GM13977 (cell line): ENCODE measurements at regions not wholly inside any gene's neighbourhood (a gene's known extent, or its start where the extent isn't known, plus 50 kb on each side); places are given as distances from the start of the nearest gene placed in this dataset.
"Not testable (repeated sequence)": the region's sequence is repeated elsewhere in the genome, so short reads cannot be mapped to it uniquely, and the experiment has no call there.

Source experiments
- DNase-seq: peaks from one replicate; pipeline ENCODE4 v3.0.0; 2012; ENCODE audit warnings: low spot score
- CTCF ChIP-seq: IDR thresholded peaks from 2 replicates; pipeline ENCODE4 v1.5.1; 2012; ENCODE audit warnings: mild to moderate bottlenecking, control low read depth; ENCODE audit not compliant: insufficient read depth; ENCODE audit errors: extremely low read depth, missing control alignments
- in situ Hi-C: fragments of 300-500 bp; cut with MboI; formaldehyde crosslinking; loops from one replicate; pipeline ENCODE4 v1.12.0; 2022; ENCODE audit warnings: low sequenced_read_pairs, low pct_unique_long_range_greater_than_20kb, mixed read lengths, inconsistent platforms; ENCODE audit not compliant: unreplicated experiment

GRCh38 chr4:19496756-19497155 lies 754.9 kb upstream of the SLIT2 start:
- no peak for DNase-seq
- no peak for TF ChIP-seq CTCF
- in situ Hi-C loops: no loop called here

GRCh38 chr4:19494961-19495360 lies 756.7 kb upstream of the SLIT2 start:
- no peak for TF ChIP-seq CTCF
- in situ Hi-C loops: no loop called here
- DNase-seq: no peak

GRCh38 chr4:19492606-19493005 lies 759.1 kb upstream of the SLIT2 start:
- in situ Hi-C loops: no loop called here
- DNase-seq: no peak
- TF ChIP-seq CTCF: no peak

- TF ChIP-seq CTCF: no peak
- in situ Hi-C loops: no loop called here
- no peak for DNase-seq
Measured at GRCh38 chr4:19486400-19486799, 765.3 kb upstream of the SLIT2 start.

GRCh38 chr4:19478791-19479190 lies 772.9 kb upstream of the SLIT2 start:
- no peak for TF ChIP-seq CTCF
- DNase-seq: no peak
- in situ Hi-C loops: no loop called here

GRCh38 chr4:19473569-19473968 lies 778.1 kb upstream of the SLIT2 start:
- no peak for DNase-seq
- in situ Hi-C loops: no loop called here
- TF ChIP-seq CTCF: no peak

GRCh38 chr4:19472666-19473065 lies 779.0 kb upstream of the SLIT2 start:
- DNase-seq: no peak
- TF ChIP-seq CTCF: no peak
- in situ Hi-C loops: no loop called here

GRCh38 chr4:19470001-19470400 lies 781.7 kb upstream of the SLIT2 start:
- DNase-seq, in situ Hi-C loops: not testable (repeated sequence)
